Fibroblast of lung (primary cell): ENCODE measurements at regions not wholly inside any gene's neighbourhood (a gene's known extent, or its start where the extent isn't known, plus 50 kb on each side); places are given as distances from the start of the nearest gene placed in this dataset.

Experiments used
- CTCF ChIP-seq, 2 donors: IDR thresholded peaks in 1 of 2; conservative IDR thresholded peaks in 1 of 2; 1 replicate in 1 of 2; 2 replicates in 1 of 2; pipeline ENCODE4 v1.5.1; 2011 to 2012; ENCODE audit warnings: low read length in 2 of 2, control low read depth in 1 of 2, inconsistent platforms in 1 of 2, low read depth in 1 of 2, mild to moderate bottlenecking in 1 of 2
- EZH2 ChIP-seq: IDR thresholded peaks from 2 replicates; pipeline ENCODE4 v1.5.1; 2012; ENCODE audit warnings: low read length, control low read depth, mild to moderate bottlenecking; ENCODE audit errors: missing control alignments

DNA sequence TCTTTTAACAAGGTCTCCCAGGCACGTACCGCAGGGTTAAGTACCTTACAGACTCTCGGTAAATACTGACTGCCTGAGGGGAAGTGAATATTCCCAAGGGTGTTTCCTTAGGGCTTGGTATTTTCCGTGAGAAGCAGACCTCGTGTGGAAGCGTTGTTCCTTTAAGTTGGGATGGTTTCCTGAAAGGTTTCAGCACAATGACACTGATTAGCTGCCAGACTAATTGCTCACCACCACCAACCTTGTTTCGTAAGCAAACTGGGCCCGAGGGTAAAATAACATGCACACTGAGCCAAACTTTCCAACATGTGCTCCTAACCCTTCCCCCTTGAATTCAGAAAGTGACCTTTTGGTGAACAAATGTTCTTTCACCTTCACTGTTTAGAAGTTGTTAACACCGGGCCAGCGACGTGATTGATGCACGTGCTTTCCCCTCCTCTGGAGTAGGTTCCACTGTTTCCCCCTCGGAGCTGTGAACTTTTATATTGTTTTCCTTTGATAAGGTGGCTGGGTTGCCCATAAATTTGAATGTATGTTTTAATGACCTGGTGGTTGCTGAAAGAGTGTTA lies 128.1 kb upstream of the RPS23 start:
- TF ChIP-seq EZH2 = no peak
- TF ChIP-seq CTCF (conservative IDR thresholded peaks at IDR 0.05 in 1 of 2, IDR thresholded peaks at IDR 0.05 in 1 of 2; ENCODE audit: low read depth in 1 of 2, low read length in 2 of 2) = no peak
